GM21526 (cell line): ENCODE measurements at regions not wholly inside any gene's neighbourhood (a gene's known extent, or its start where the extent isn't known, plus 50 kb on each side); places are given as distances from the start of the nearest gene placed in this dataset.
"Not testable (repeated sequence)": the region's sequence is repeated elsewhere in the genome, so short reads cannot be mapped to it uniquely, and the experiment has no call there.

Source experiments
- ATAC-seq: cut with Tn5 transposase; IDR thresholded peaks from one replicate; pipeline ENCODE4 v1.9.1; 2021; ENCODE audit warnings: moderate library complexity; ENCODE audit not compliant: unreplicated experiment, low FRiP score

- ATAC-seq, result no peak
Observed at GRCh38 chr5:163569284-163569683, 63.9 kb downstream of the MAT2B start.

GRCh38 chr5:163571744-163572143, 66.3 kb downstream of the MAT2B start:
- ATAC-seq, result no peak

- no peak for ATAC-seq
Observed at GRCh38 chr5:163574472-163575440, 69.3 kb downstream of the MAT2B start.

- ATAC-seq, result no peak
Observed at GRCh38 chr5:163578652-163579051, 73.2 kb downstream of the MAT2B start.

- ATAC-seq, result no peak
Observed at GRCh38 chr5:163579729-163580128, 74.3 kb downstream of the MAT2B start.

GRCh38 chr5:163580516-163580915, 75.1 kb downstream of the MAT2B start:
- ATAC-seq, result no peak

- not testable (repeated sequence) for ATAC-seq
Observed at GRCh38 chr5:163583491-163584153, 78.2 kb downstream of the MAT2B start.

GRCh38 chr5:163585206-163585605, 79.8 kb downstream of the MAT2B start:
- no peak for ATAC-seq

GRCh38 chr5:163586531-163586956, 81.1 kb downstream of the MAT2B start:
- no peak for ATAC-seq

GRCh38 chr5:163594951-163595350, 89.5 kb downstream of the MAT2B start:
- ATAC-seq, result no peak

- ATAC-seq, result no peak
Observed at GRCh38 chr5:163595932-163596607, 90.7 kb downstream of the MAT2B start.

GRCh38 chr5:163596608-163597315, 91.3 kb downstream of the MAT2B start:
- no peak for ATAC-seq

- ATAC-seq, result no peak
Observed at GRCh38 chr5:163604013-163604412, 98.6 kb downstream of the MAT2B start.

- no peak for ATAC-seq
Observed at GRCh38 chr5:163607256-163607655, 101.8 kb downstream of the MAT2B start.

- ATAC-seq, result no peak
Observed at GRCh38 chr5:163608621-163609020, 103.2 kb downstream of the MAT2B start.

GRCh38 chr5:163609910-163610309, 104.5 kb downstream of the MAT2B start:
- no peak for ATAC-seq

GRCh38 chr5:163612358-163613149, 107.1 kb downstream of the MAT2B start:
- no peak for ATAC-seq

- no peak for ATAC-seq
Observed at GRCh38 chr5:163613150-163613442, 107.7 kb downstream of the MAT2B start.

- no peak for ATAC-seq
Observed at GRCh38 chr5:163614787-163615186, 109.4 kb downstream of the MAT2B start.
